HepG2 (cell line): ENCODE measurements at regions not wholly inside any gene's neighbourhood (a gene's known extent, or its start where the extent isn't known, plus 50 kb on each side); places are given as distances from the start of the nearest gene placed in this dataset.

Source experiments
- ATAC-seq: fragments of 200-7000 bp; cut with Tn5 transposase; 3 replicates; pipeline ENCODE4 v1.9.1; 2020; ENCODE audit warnings: mild to moderate bottlenecking, moderate library complexity
- BruUV-seq: library from RNA; stranded (reverse); fragments of 400-500 nt; replicated peaks from 2 replicates; lab custom pipeline; 2021; lab: Mats Ljungman, UMichigan
- CTCF ChIA-PET: fragments of 300-600 bp; formaldehyde crosslinking; extraction: SDS; loops from one replicate; lab custom pipeline; 2021; ENCODE audit warnings: low total read pairs, inconsistent platforms, low intra/inter-chr PET ratio; lab: Yijun Ruan, JAX
- POLR2A ChIA-PET: fragments of 350-600 bp; sonication (Branson Sonifier 250); formaldehyde crosslinking; loops from one replicate; lab custom pipeline; 2020; ENCODE audit warnings: antibody characterized with exemption, inconsistent platforms; lab: Yijun Ruan, JAX
- DNase-seq: peaks from one replicate; pipeline ENCODE4 v3.0.0-alpha.2; 2015; ENCODE audit warnings: low spot score
- FAIRE-seq: peaks from 3 replicates; lab custom pipeline; 2011; peaks lifted over from hg19 to GRCh38; lab: Jason Lieb, UNC
- H2AFZ ChIP-seq: one replicate; pipeline ENCODE4 v1.6.1; 2011; ENCODE audit warnings: low read length, inconsistent platforms
- H3K27ac ChIP-seq: fragments of 300-600 bp; 3 replicates; pipeline ENCODE4 v1.8.0; 2011; ENCODE audit warnings: mixed run types, mild to moderate bottlenecking, mixed read lengths, low read length, inconsistent platforms; ENCODE audit not compliant: insufficient read depth; ENCODE audit errors: extremely low read length
- H3K27me3 ChIP-seq, 2 experiments: fragments of 200-600 bp in 1 of 2; 2 replicates in 1 of 2; 3 replicates in 1 of 2; pipeline versions ENCODE4 v1.6.0 to v1.8.0; 2011; ENCODE audit warnings: low read length in 2 of 2, mild to moderate bottlenecking in 2 of 2, moderate library complexity in 2 of 2, inconsistent platforms in 1 of 2; ENCODE audit not compliant: insufficient read depth in 2 of 2, control insufficient read depth in 1 of 2
- H3K36me3 ChIP-seq, 2 experiments: fragments of 200-600 bp in 1 of 2; replicated peaks in 1 of 2; 2 replicates in 1 of 2; 3 replicates in 1 of 2; pipeline versions ENCODE4 v1.5.1 to v1.8.0; 2011; ENCODE audit warnings: low read length in 2 of 2, inconsistent platforms in 1 of 2; ENCODE audit not compliant: insufficient read depth in 2 of 2, control insufficient read depth in 1 of 2
- H3K4me1 ChIP-seq: 2 replicates; pipeline ENCODE4 v1.5.1; 2012; ENCODE audit warnings: low read length, inconsistent platforms; ENCODE audit not compliant: insufficient read depth
- H3K4me2 ChIP-seq: 2 replicates; pipeline ENCODE4 v1.6.0; 2011; ENCODE audit warnings: low read depth, low read length, inconsistent platforms
- H3K4me3 ChIP-seq, 3 experiments: fragments of 200-600 bp in 1 of 3; sonication (generic), shearing (Covaris generic) in 1 of 3; replicated peaks in 1 of 3; 2 replicates each; pipeline ENCODE4 v1.5.1; 2011 to 2016; ENCODE audit warnings: low read length in 3 of 3, inconsistent platforms in 2 of 3, low read depth in 2 of 3, mild to moderate bottlenecking in 2 of 3, control low read depth in 1 of 3, mixed read lengths in 1 of 3; ENCODE audit not compliant: insufficient read depth in 1 of 3
- H3K79me2 ChIP-seq: one replicate; pipeline ENCODE4 v1.6.1; 2011; ENCODE audit warnings: low read length, inconsistent platforms; ENCODE audit not compliant: insufficient read depth
- H3K9ac ChIP-seq: 2 replicates; pipeline ENCODE4 v1.6.0; 2011; ENCODE audit warnings: mild to moderate bottlenecking, low read depth, low read length, inconsistent platforms; ENCODE audit not compliant: insufficient read depth
- H3K9me3 ChIP-seq: 2 replicates; pipeline ENCODE4 v1.5.1; 2012; ENCODE audit warnings: mild to moderate bottlenecking, low read length
- H4K20me1 ChIP-seq: 2 replicates; pipeline ENCODE4 v1.6.0; 2011; ENCODE audit warnings: inconsistent platforms, mild to moderate bottlenecking, low read length, moderate library complexity; ENCODE audit not compliant: insufficient read depth
- CBX1 ChIP-seq: IDR thresholded peaks from one replicate; pipeline ENCODE4 v1.6.1; 2016; ENCODE audit warnings: antibody characterized with exemption, low read depth
- CENPBD1 ChIP-seq: sonication (generic); formaldehyde crosslinking; IDR thresholded peaks from 2 replicates; pipeline ENCODE4 v1.8.0; 2022; ENCODE audit warnings: missing genetic modification reagents, low read depth, mild to moderate bottlenecking, borderline replicate concordance
- CHD4 ChIP-seq: fragments of 200-600 bp; sonication (generic); IDR thresholded peaks from 2 replicates; pipeline ENCODE4 v1.7.0; 2017; ENCODE audit warnings: mild to moderate bottlenecking, low read length, borderline replicate concordance
- IKZF4 ChIP-seq: sonication (generic); formaldehyde crosslinking; IDR thresholded peaks from 2 replicates; pipeline ENCODE4 v1.5.1; 2020; ENCODE audit warnings: borderline replicate concordance, mild to moderate bottlenecking, low read depth, missing genetic modification reagents; ENCODE audit errors: not compliant biosample characterization
- JUN ChIP-seq: sonication (generic); formaldehyde crosslinking; IDR thresholded peaks from 2 replicates; pipeline ENCODE4 v1.4.0; 2020; ENCODE audit warnings: mild to moderate bottlenecking, missing genetic modification reagents
- KDM4B ChIP-seq: sonication (generic); formaldehyde crosslinking; IDR thresholded peaks from 2 replicates; pipeline ENCODE4 v1.4.0; 2020; ENCODE audit warnings: missing genetic modification reagents
- LBX2 ChIP-seq: sonication (generic); formaldehyde crosslinking; IDR thresholded peaks from 2 replicates; pipeline ENCODE4 v1.5.0; 2020; ENCODE audit warnings: missing genetic modification reagents, mild to moderate bottlenecking, borderline replicate concordance
- SATB2 ChIP-seq: sonication (generic); formaldehyde crosslinking; IDR thresholded peaks from 2 replicates; pipeline ENCODE4 v1.5.0; 2020; ENCODE audit warnings: missing genetic modification reagents
- SYNCRIP ChIP-seq: fragments of 200-400 bp; formaldehyde crosslinking; IDR thresholded peaks from 2 replicates; pipeline ENCODE4 v1.6.1; 2018; ENCODE audit warnings: mild to moderate bottlenecking, low read depth, low read length; ENCODE audit not compliant: insufficient read depth
- TFDP2 ChIP-seq: sonication (generic); formaldehyde crosslinking; IDR thresholded peaks from 2 replicates; pipeline ENCODE4 v1.4.0; 2020; ENCODE audit warnings: missing genetic modification reagents
- ZMYM4 ChIP-seq: sonication (generic); formaldehyde crosslinking; IDR thresholded peaks from 2 replicates; pipeline ENCODE4 v1.8.1; 2023; ENCODE audit warnings: mild to moderate bottlenecking, missing genetic modification reagents
- ZNF260 ChIP-seq: sonication (generic); formaldehyde crosslinking; IDR thresholded peaks from 2 replicates; pipeline ENCODE4 v1.4.0; 2020; ENCODE audit warnings: missing genetic modification reagents, low read depth, mild to moderate bottlenecking, borderline replicate concordance
- ZNF512 ChIP-seq: sonication (generic); formaldehyde crosslinking; IDR thresholded peaks from 2 replicates; pipeline ENCODE4 v1.4.0; 2020; ENCODE audit warnings: mild to moderate bottlenecking, missing genetic modification reagents
- ZNF547 ChIP-seq: sonication (generic); formaldehyde crosslinking; IDR thresholded peaks from 2 replicates; pipeline ENCODE4 v1.5.1; 2020; ENCODE audit warnings: mild to moderate bottlenecking, missing genetic modification reagents
- ZNF781 ChIP-seq: sonication (generic); formaldehyde crosslinking; IDR thresholded peaks from 2 replicates; pipeline ENCODE4 v1.5.1; 2020; ENCODE audit warnings: borderline replicate concordance, mild to moderate bottlenecking, missing genetic modification reagents; ENCODE audit errors: not compliant biosample characterization
- WGBS: methylation state at CpG from one replicate; pipeline ENCODE4 v1.1.6; 2017; ENCODE audit warnings: low lambda C conversion rate; 5-methylcytosine and 5-hydroxymethylcytosine counted together
- in situ Hi-C: cut with HindIII; loops from 2 replicates; pipeline ENCODE4 v1.10.0; 2017; ENCODE audit warnings: low pct_unique_long_range_greater_than_20kb; ENCODE audit not compliant: extremely low pct_ligation_motif_present
- intact Hi-C: fragments of 100-400 bp; cut with micrococcal nuclease; formaldehyde crosslinking; loops from one replicate; pipeline ENCODE4 v1.10.0; 2022; ENCODE audit not compliant: unreplicated experiment

GRCh38 chr5:133749331-133749985 is 137.1 kb upstream of the FSTL4 start:
- POLR2A ChIA-PET: no interaction called here
- CTCF ChIA-PET: no interaction called here
- no peaks in the 10 kb centered on the region for H3K79me2 ChIP-seq
- no peaks in the 10 kb centered on the region for H4K20me1 ChIP-seq
- DNase-seq (no peak), FAIRE-seq (no peak), ATAC-seq (no peak)
- no TSS peak for BruUV-seq
- H3K4me2 ChIP-seq: no peak overlapping the region
- H3K4me3 ChIP-seq: no peak overlapping the region
- H3K36me3 ChIP-seq: no peaks in the 10 kb centered on the region
- no peaks in the 10 kb centered on the region; a peak in 1 of 5 replicates for H3K27me3 ChIP-seq
- no peaks in the 10 kb centered on the region for H3K9me3 ChIP-seq
- no peak overlapping the region for H3K9ac ChIP-seq
- TF ChIP-seq ZNF547 (CRISPR knock-in tag) (no peak), CBX1 (no peak), ZMYM4 (CRISPR knock-in tag) (no peak), SYNCRIP (no peak), KDM4B (CRISPR knock-in tag) (no peak), IKZF4 (CRISPR knock-in tag) (no peak), CHD4 (no peak), CENPBD1 (CRISPR knock-in tag) (no peak), LBX2 (CRISPR knock-in tag) (no peak), TFDP2 (no peak), ZNF781 (CRISPR knock-in tag) (no peak), ZNF512 (CRISPR knock-in tag) (no peak), SATB2 (no peak), JUN (CRISPR knock-in tag) (no peak), ZNF260 (CRISPR knock-in tag) (no peak)
- H3K27ac ChIP-seq: no peak overlapping the region
- no peaks in the 10 kb centered on the region for H3K4me1 ChIP-seq
- no peak overlapping the region for H2AFZ ChIP-seq
- intact Hi-C loops (no loop called here), in situ Hi-C loops (no loop called here)
- WGBS: 42% methylated on average over 3 of the region's 3 CpGs
